ENCODE measurements at regions not wholly inside any gene's neighbourhood (a gene's known extent, or its start where the extent isn't known, plus 50 kb on each side); places are given as distances from the start of the nearest gene placed in this dataset.

DNA sequence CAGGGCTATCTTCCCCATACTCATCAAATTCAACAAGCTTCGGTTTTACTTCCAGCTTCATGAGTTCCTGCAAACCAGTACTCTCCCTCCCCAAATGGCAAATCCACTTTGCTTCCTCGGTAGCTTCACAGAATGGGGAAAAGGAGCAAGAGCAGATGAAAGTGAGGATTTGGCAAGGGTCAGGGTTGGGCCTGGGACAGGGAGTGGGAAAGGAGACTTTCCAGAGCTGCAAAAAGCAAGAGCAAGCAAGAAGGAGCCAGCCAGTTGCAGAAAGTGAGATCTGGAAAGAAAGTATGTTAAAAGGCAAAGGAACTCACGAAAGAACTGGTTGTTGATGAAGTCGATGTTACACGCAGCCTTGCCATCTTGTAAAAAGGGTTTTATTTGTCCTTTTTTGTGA, 522.8 kb upstream of the TBX3 start (continued):
- TF ChIP-seq RARB (CRISPR knock-in tag; IDR thresholded peaks at IDR 0.05) = no peak
- TF ChIP-seq HOXA7 (CRISPR knock-in tag; IDR thresholded peaks at IDR 0.05) = no peak
- no peak for TF ChIP-seq FOXS1 (CRISPR knock-in tag; IDR thresholded peaks at IDR 0.05)
- no peak for TF ChIP-seq CEBPB (IDR thresholded peaks at IDR 0.05)
- TF ChIP-seq NR3C1 (IDR thresholded peaks at IDR 0.05) = no peak
- no peak for TF ChIP-seq KDM5A (IDR thresholded peaks at IDR 0.05)

DNA sequence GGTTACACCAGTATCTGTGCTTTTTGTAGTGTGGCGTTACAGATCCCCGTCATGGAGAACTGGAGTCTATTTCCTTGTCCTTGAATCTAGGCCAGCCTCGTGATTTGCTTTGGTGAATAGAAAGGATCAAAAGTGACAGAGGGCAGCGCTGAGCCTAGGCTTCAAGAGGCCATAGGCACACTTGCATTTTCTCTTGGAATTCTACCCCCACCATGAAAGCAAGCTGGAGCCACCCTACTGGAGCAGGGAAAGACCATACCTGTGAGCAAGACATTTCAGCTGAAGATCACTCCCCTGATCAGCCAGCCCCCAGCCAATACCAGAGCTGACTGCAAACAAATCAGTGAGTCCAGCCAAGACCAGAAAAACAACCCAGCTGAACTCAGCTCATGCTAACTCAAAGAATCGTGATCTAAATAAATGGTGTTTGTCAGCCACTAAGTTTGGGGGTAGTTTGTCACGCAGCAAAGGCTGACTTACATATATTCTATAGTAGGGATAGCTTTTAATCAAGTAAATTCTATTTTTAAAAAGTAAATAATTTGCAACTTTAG, 521.9 kb upstream of the TBX3 start:
- TF ChIP-seq SMC3 (IDR thresholded peaks at IDR 0.05) (no peak), HES2 (IDR thresholded peaks at IDR 0.05) (no peak), CBX8 (IDR thresholded peaks at IDR 0.05) (no peak), ZNF302 (CRISPR knock-in tag; IDR thresholded peaks at IDR 0.05) (no peak), EP300 (IDR thresholded peaks at IDR 0.05) (no peak), ELK1 (IDR thresholded peaks at IDR 0.05; ENCODE audit: low read depth, low read length) (no peak), MAZ (IDR thresholded peaks at IDR 0.05; ENCODE audit: borderline replicate concordance, low read depth, low read length) (no peak), HOXB5 (CRISPR knock-in tag; IDR thresholded peaks at IDR 0.05) (no peak), FOXS1 (CRISPR knock-in tag; IDR thresholded peaks at IDR 0.05) (no peak), BCL3 (IDR thresholded peaks at IDR 0.05) (no peak), ZSCAN20 (CRISPR knock-in tag; IDR thresholded peaks at IDR 0.05) (no peak), RARB (CRISPR knock-in tag; IDR thresholded peaks at IDR 0.05) (no peak), CTCF (IDR thresholded peaks at IDR 0.05) (no peak)
- TF ChIP-seq, protein P1, sequence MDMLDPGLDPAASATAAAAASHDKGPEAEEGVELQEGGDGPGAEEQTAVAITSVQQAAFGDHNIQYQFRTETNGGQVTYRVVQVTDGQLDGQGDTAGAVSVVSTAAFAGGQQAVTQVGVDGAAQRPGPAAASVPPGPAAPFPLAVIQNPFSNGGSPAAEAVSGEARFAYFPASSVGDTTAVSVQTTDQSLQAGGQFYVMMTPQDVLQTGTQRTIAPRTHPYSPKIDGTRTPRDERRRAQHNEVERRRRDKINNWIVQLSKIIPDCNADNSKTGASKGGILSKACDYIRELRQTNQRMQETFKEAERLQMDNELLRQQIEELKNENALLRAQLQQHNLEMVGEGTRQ (IDR thresholded peaks at IDR 0.05) = no peak
- TF ChIP-seq, protein P2, sequence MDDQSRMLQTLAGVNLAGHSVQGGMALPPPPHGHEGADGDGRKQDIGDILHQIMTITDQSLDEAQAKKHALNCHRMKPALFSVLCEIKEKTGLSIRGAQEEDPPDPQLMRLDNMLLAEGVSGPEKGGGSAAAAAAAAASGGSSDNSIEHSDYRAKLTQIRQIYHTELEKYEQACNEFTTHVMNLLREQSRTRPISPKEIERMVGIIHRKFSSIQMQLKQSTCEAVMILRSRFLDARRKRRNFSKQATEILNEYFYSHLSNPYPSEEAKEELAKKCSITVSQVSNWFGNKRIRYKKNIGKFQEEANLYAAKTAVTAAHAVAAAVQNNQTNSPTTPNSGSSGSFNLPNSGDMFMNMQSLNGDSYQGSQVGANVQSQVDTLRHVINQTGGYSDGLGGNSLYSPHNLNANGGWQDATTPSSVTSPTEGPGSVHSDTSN (IDR thresholded peaks at IDR 0.05) = no peak
- Histone ChIP-seq H3K4me1 (peaks cover 5% of the 10 kb centered on the region; the same call in 2 of the 3 replicates), H3K4me3 (no peak overlapping the region), H3K9me3 (no peaks in the 10 kb centered on the region), H3K27ac (peak overlapping the region in 1 of 2 experiments; percentile 15; a peak in 1 of 6 replicates), H3K4me2 (no peak overlapping the region)
- ChIA-PET POLR2A (no interaction called here), CTCF (no interaction called here)
- DNase-seq (ENCODE audit: low read depth in 1 of 2, low spot score in 1 of 2) = no peak
- ATAC-seq = no peak
- 54% methylated on average over 6 of the region's 6 CpGs for WGBS (ENCODE audit: missing lambda C conversion rate)
- no peak for FAIRE-seq

Measured in A549 (cell line).